Kidney epithelial cell (primary cell): ENCODE measurements at regions not wholly inside any gene's neighbourhood (a gene's known extent, or its start where the extent isn't known, plus 50 kb on each side); places are given as distances from the start of the nearest gene placed in this dataset.
A peak's percentile ranks its signal among the peaks of the same experiment; 100 is the strongest.

ENCODE experiments used
- DNase-seq: peaks from one replicate; pipeline ENCODE4 v3.0.0-alpha.2; 2010; ENCODE audit warnings: low read depth
- H3K27me3 ChIP-seq: 2 replicates; pipeline ENCODE4 v1.6.0; 2011; ENCODE audit warnings: low read length; ENCODE audit not compliant: control insufficient read depth, insufficient read depth
- H3K36me3 ChIP-seq: 2 replicates; pipeline ENCODE4 v1.5.1; 2011; ENCODE audit warnings: low read length; ENCODE audit not compliant: control insufficient read depth, insufficient read depth
- H3K4me3 ChIP-seq: 2 replicates; pipeline ENCODE4 v1.5.1; 2011; ENCODE audit warnings: low read depth, mild to moderate bottlenecking, control low read depth, low read length
- TF ChIP-seq, protein P1 (sequence below): IDR thresholded peaks from 2 replicates; pipeline ENCODE4 v1.5.1; 2011; ENCODE audit warnings: mild to moderate bottlenecking, moderate library complexity, low read length, control low read depth, inconsistent platforms; ENCODE audit not compliant: insufficient read depth, poor library complexity, severe bottlenecking

- H3K36me3 ChIP-seq, result no peaks in the 10 kb centered on the region
- TF ChIP-seq, protein P1, sequence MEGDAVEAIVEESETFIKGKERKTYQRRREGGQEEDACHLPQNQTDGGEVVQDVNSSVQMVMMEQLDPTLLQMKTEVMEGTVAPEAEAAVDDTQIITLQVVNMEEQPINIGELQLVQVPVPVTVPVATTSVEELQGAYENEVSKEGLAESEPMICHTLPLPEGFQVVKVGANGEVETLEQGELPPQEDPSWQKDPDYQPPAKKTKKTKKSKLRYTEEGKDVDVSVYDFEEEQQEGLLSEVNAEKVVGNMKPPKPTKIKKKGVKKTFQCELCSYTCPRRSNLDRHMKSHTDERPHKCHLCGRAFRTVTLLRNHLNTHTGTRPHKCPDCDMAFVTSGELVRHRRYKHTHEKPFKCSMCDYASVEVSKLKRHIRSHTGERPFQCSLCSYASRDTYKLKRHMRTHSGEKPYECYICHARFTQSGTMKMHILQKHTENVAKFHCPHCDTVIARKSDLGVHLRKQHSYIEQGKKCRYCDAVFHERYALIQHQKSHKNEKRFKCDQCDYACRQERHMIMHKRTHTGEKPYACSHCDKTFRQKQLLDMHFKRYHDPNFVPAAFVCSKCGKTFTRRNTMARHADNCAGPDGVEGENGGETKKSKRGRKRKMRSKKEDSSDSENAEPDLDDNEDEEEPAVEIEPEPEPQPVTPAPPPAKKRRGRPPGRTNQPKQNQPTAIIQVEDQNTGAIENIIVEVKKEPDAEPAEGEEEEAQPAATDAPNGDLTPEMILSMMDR, result no peak
- no peak overlapping the region for H3K4me3 ChIP-seq
- no peaks in the 10 kb centered on the region for H3K27me3 ChIP-seq
- no peak for DNase-seq
These were observed 232.3 kb downstream of the GAS1 start for GRCh38 chr9:86714999-86715398.

DNA sequence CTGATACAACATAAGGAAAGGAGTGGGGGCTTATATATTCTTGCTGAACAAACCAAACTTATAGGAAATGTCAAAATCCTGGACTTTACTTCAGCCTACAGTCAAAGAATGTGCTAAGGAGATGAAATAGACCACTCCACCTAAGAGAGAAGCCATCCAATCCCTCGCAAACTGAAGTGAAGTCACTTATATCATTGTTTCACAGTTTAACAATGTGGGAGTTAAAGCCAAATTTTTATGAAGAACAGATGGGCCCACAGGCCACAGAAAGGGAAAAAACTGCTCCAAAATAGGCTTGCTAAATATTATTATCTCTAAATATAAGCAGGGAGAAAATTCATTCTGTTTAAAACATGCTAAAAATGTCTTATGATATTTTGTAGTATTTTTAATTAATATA, 233.3 kb downstream of the GAS1 start:
- no peak for DNase-seq
- Histone ChIP-seq H3K27me3 (no peaks in the 10 kb centered on the region), H3K36me3 (no peaks in the 10 kb centered on the region), H3K4me3 (no peak overlapping the region)
- TF ChIP-seq, protein P1, result no peak

GRCh38 chr9:86713470-86713869, 233.8 kb downstream of the GAS1 start:
- peak; percentile 18 for DNase-seq
- Histone ChIP-seq H3K27me3 (no peaks in the 10 kb centered on the region), H3K36me3 (no peaks in the 10 kb centered on the region), H3K4me3 (no peak overlapping the region)
- TF ChIP-seq, protein P1, result no peak

DNA sequence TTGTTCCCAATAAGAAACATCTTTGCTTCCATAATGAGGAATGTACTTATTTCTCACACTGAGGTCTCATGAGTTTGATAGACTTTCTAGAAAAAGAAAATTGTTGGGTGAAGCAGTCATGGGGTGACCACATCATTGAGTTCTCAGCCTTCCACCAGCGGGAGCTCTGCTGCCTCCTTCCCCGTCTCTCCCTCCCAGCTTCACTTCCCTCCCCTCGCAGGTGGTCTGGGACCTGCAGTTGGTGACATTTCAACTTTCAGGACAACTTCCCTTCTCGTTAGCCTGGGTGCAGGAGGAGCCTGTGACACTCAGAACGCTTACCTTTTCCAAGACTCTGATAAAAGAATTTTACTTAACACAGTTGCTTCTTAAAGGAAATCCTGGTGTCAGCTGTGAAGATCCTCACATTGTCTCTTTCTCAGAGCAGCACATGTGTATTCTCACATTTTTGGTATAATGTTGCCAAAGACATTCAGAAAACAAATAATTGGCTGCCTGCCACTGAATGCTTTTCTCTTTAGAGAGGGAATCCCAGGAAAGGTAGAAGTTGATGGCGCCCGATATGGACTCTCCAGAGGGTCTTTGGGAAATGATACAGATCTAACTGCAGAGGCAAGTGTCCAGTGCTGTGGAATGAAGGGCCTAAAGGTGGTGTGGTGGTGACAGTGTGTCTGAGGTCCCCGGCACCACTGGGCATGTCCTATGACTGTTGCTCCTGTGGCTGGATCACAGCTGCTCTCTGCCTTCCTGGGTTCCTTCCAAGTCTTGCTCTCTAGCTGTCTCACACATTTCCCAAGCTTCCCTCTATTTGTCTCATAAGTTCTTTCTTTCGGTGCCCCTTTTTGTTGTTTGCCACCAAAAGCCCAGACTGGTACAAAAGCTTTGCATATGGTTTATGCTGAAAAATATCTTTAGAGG, 238.1 kb downstream of the GAS1 start:
- DNase-seq, result no peak
- Histone ChIP-seq H3K27me3 (no peaks in the 10 kb centered on the region), H3K4me3 (no peak overlapping the region), H3K36me3 (no peaks in the 10 kb centered on the region)
- TF ChIP-seq, protein P1, result no peak

DNA sequence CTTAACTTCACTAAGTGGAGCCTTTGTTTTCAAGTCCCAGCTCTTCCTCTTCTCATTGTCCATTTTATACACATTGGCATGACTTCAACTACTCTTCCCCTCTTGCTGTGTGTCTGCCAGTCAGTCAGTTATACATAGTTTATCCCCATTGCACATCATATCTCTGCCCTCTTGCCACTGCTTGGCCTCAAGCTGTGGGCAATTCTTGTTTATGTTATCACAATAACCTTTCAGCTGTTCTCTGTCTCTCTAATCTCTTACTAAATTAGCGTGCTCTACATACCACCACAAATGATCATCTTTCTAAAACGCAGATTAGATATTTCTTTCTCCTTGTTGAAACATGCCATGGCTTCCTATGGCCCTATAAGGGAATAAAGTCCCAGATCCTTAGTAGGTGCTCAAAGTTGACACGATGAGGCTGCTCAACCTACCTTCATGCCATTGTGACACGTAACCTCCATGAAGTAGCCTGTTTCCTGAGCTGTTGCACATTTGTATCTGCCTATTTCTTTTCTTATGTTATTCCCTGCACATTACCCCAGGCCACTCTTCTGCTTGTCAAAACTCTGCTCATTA, 239.3 kb downstream of the GAS1 start:
- no peak for DNase-seq

More for the DNA sequence above, 239.3 kb downstream of the GAS1 start:
- no peaks in the 10 kb centered on the region for H3K36me3 ChIP-seq
- TF ChIP-seq, protein P1, result no peak
- no peaks in the 10 kb centered on the region for H3K27me3 ChIP-seq
- H3K4me3 ChIP-seq, result no peak overlapping the region
